ENCODE measurements at regions not wholly inside any gene's neighbourhood (a gene's known extent, or its start where the extent isn't known, plus 50 kb on each side); places are given as distances from the start of the nearest gene placed in this dataset.
A peak's percentile ranks its signal among the peaks of the same experiment; 100 is the strongest.

DNA sequence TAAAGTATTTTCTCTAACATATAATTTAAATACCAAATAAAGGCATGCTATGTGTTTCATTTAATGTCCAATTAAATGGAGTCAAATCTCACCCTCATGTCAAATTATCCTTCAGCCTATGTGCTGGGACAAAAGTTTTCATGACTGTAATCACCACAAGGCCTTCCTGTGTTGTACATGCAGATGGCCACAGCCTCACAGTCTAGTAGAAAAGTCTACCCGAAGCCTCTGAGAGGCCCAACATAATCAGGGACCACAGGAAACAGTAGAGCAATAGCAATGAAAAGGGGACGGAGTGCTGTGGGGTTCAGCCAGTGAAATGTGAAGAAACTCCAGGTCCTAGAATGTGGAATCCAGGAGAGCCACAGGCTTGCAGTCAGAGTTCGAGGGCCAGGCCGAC, 140.2 kb upstream of the KLF6 start:
- H3K9ac ChIP-seq (replicated peaks; ENCODE audit: extremely low read depth, insufficient read depth, low read length): peak overlapping the region; percentile 15
- TF ChIP-seq JUN (IDR thresholded peaks at IDR 0.05; ENCODE audit: borderline replicate concordance, insufficient read depth, insufficient read length, low read depth): no peak
- TF ChIP-seq, protein P1, sequence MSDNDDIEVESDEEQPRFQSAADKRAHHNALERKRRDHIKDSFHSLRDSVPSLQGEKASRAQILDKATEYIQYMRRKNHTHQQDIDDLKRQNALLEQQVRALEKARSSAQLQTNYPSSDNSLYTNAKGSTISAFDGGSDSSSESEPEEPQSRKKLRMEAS (IDR thresholded peaks at IDR 0.05; ENCODE audit: insufficient read depth, insufficient read length): no peak
- no peak for TF ChIP-seq GATA2 (IDR thresholded peaks at IDR 0.05; ENCODE audit: insufficient read depth, insufficient read length, low read depth, low read length)
- TF ChIP-seq EZH2 (IDR thresholded peaks at IDR 0.05; ENCODE audit: borderline replicate concordance, low read depth, low read length, severe bottlenecking): no peak
- TF ChIP-seq POLR2AphosphoS5 (IDR thresholded peaks at IDR 0.05; ENCODE audit: insufficient read depth, low read depth, low read length): no peak
- TF ChIP-seq MYC (IDR thresholded peaks at IDR 0.05; ENCODE audit: low read depth, low read length): no peak
- TF ChIP-seq POLR2A (IDR thresholded peaks at IDR 0.05; ENCODE audit: low read depth, low read length): no peak
- no peak for TF ChIP-seq CTCF (IDR thresholded peaks at IDR 0.05; ENCODE audit: extremely low read depth in 1 of 2, insufficient read depth in 1 of 2, low read depth in 1 of 2, low read length in 2 of 2)
- no peak for TF ChIP-seq FOS (IDR thresholded peaks at IDR 0.05; ENCODE audit: borderline replicate concordance, insufficient read depth, low read length)
- no peaks in the 10 kb centered on the region for H3K9me1 ChIP-seq (replicated peaks; ENCODE audit: control insufficient read depth, extremely low read depth, insufficient read depth, low read length)
- H4K20me1 ChIP-seq (replicated peaks; ENCODE audit: control insufficient read depth, extremely low read depth, insufficient read depth, low read length): no peaks in the 10 kb centered on the region
- no peak overlapping the region for H3K4me3 ChIP-seq (replicated peaks in 1 of 3; ENCODE audit: insufficient read depth in 1 of 3, low read depth in 1 of 3, low read length in 3 of 3)
- H3K27ac ChIP-seq (ENCODE audit: insufficient read depth, low read depth, low read length): peak overlapping the region; percentile 99
- no peaks in the 10 kb centered on the region for H3K9me3 ChIP-seq (replicated peaks; ENCODE audit: control insufficient read depth, insufficient read depth, low read length)
- H3K36me3 ChIP-seq (ENCODE audit: control insufficient read depth in 2 of 2, extremely low read depth in 1 of 2, insufficient read depth in 2 of 2, low read length in 2 of 2): no peaks in the 10 kb centered on the region
- BruUV-seq (replicated peaks): no TSS peak
- dilution Hi-C loops (cut with MboI; ENCODE audit: extremely low pct_ligation_motif_present, low sequenced_read_pairs): no loop called here
- ChIA-PET POLR2A (no interaction called here), CTCF (interaction anchor here (1.2 to 1.8 kb wide), 3 partner anchors 11 to 846 kb away, joined by 4 to 5 read pairs (median 4); no protein-coding TSS in a partner anchor)
- H3K4me1 ChIP-seq (ENCODE audit: control insufficient read depth, extremely low read depth, insufficient read depth, low read length): peaks cover 28% of the 10 kb centered on the region
- intact Hi-C loops (cut with micrococcal nuclease): loop anchor here (5.0 to 10.0 kb wide), 2 partner anchors 447 to 730 kb away; no protein-coding TSS in a partner anchor
- no peak for FAIRE-seq
- H3K79me2 ChIP-seq (ENCODE audit: control insufficient read depth, insufficient read depth, low read length): no peaks in the 10 kb centered on the region
- H3K4me2 ChIP-seq (ENCODE audit: insufficient read depth, low read length): no peak overlapping the region
- no peak for DNase-seq (ENCODE audit: low read depth, low spot score)
- H3K27me3 ChIP-seq (ENCODE audit: control insufficient read depth in 2 of 2, insufficient read depth in 2 of 2, low read length in 2 of 2): no peaks in the 10 kb centered on the region
- H2AFZ ChIP-seq (ENCODE audit: low read depth, low read length): no peak overlapping the region
